Body of pancreas (tissue), 4 donors: ENCODE measurements at regions not wholly inside any gene's neighbourhood (a gene's known extent, or its start where the extent isn't known, plus 50 kb on each side); places are given as distances from the start of the nearest gene placed in this dataset.

Experiments
- ATAC-seq: fragments of 150-250 bp; one replicate; pipeline ENCODE4 v1.9.1; 2016
- DNase-seq, 4 donors: peaks; one replicate each; pipeline ENCODE4 v3.0.0-alpha.2; 2019
- H3K27ac ChIP-seq, 4 donors: fragments of 200-600 bp; sonication (generic); 1 replicate in 3 of 4; 2 replicates in 1 of 4; pipeline versions ENCODE4 v1.5.1 to v1.6.1; 2016 to 2019; ENCODE audit warnings: mild to moderate bottlenecking in 1 of 4, mixed read lengths in 1 of 4, moderate library complexity in 1 of 4
- H3K27me3 ChIP-seq, 2 donors: fragments of 200-600 bp; sonication (generic); one replicate each; pipeline ENCODE4 v1.6.0; 2016; ENCODE audit warnings: mild to moderate bottlenecking in 1 of 2
- H3K36me3 ChIP-seq, 2 donors: fragments of 200-600 bp; sonication (generic); replicated peaks in 1 of 2; 2 replicates each; pipeline ENCODE4 v1.5.1; 2016; ENCODE audit warnings: low read depth in 2 of 2; ENCODE audit not compliant: insufficient read depth in 1 of 2
- H3K4me1 ChIP-seq: fragments of 200-600 bp; sonication (generic); one replicate; pipeline ENCODE4 v1.6.0; 2016
- H3K4me3 ChIP-seq, 2 donors: fragments of 200-600 bp; sonication (generic); 1 replicate in 1 of 2; 2 replicates in 1 of 2; pipeline ENCODE4 v1.5.1; 2016 to 2019
- H3K9me3 ChIP-seq, 3 donors: fragments of 200-600 bp; sonication (generic); 1 replicate in 2 of 3; 2 replicates in 1 of 3; pipeline ENCODE4 v1.5.1; 2016
- CTCF ChIP-seq, 7 experiments: fragments of 450-650 bp in 4 of 7; fragments of 200-600 bp in 3 of 7; sonication (generic) in 3 of 7; IDR thresholded peaks; one replicate each; pipeline ENCODE4 v1.5.1; 2016 to 2019; ENCODE audit warnings: antibody characterized with exemption in 7 of 7
- POLR2A ChIP-seq, 3 donors: fragments of 450-650 bp; IDR thresholded peaks; one replicate each; pipeline ENCODE4 v1.6.1; 2016; ENCODE audit warnings: antibody characterized with exemption in 3 of 3, mild to moderate bottlenecking in 2 of 3
- WGBS, 2 donors: methylation state at CpG; one replicate each; pipeline ENCODE4 v1.1.5; 2017; 5-methylcytosine and 5-hydroxymethylcytosine counted together
- intact Hi-C: fragments of 100-400 bp; cut with DNase I; formaldehyde crosslinking; loops from one replicate; pipeline ENCODE4 v1.15.1; 2023

GRCh38 chr4:112855058-112855457, 194.4 kb upstream of the ANK2 start:
- Histone ChIP-seq H3K27me3 (no peaks in the 10 kb centered on the region), H3K4me1 (no peaks in the 10 kb centered on the region), H3K9me3 (no peaks in the 10 kb centered on the region), H3K36me3 (no peaks in the 10 kb centered on the region), H3K4me3 (no peak overlapping the region), H3K27ac (no peak overlapping the region)
- no peak for TF ChIP-seq CTCF (IDR thresholded peaks at IDR 0.05)
- no peak for TF ChIP-seq POLR2A (IDR thresholded peaks at IDR 0.05)
- DNase-seq (no peak), ATAC-seq (no peak)
- WGBS, 2 donors, result 23 to 26% methylated on average over 3 of the region's 3 CpGs
- intact Hi-C loops, result no loop called here

- intact Hi-C loops, result no loop called here
These were observed 192.0 kb upstream of the ANK2 start for GRCh38 chr4:112857461-112857860.

DNA sequence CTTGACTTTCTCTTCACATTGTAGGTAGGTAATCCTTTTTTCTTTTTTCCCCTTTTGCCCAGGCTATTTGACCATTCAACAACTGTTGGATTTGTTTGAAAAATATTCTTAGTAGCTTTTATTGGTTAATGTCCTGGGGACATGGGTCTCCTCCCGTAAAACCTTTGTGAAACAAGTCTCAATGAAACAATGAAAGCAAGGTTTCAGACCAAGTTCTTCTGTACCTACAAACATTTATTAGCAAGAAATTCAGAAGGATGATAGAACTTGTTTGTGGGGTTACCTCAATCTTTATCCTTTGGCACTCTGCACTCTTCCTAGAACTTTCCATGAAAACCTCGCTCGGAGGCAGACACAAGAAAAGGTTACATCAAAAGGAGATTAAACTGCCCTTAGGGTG, 190.7 kb upstream of the ANK2 start:
- TF ChIP-seq POLR2A (IDR thresholded peaks at IDR 0.05) (no peak), CTCF (IDR thresholded peaks at IDR 0.05) (no peak)
- no peak overlapping the region for H3K27ac ChIP-seq
- no peaks in the 10 kb centered on the region for H3K27me3 ChIP-seq
- intact Hi-C loops, result no loop called here
- no peaks in the 10 kb centered on the region for H3K4me1 ChIP-seq
- H3K36me3 ChIP-seq, result no peaks in the 10 kb centered on the region
- no peak for DNase-seq
- no peak overlapping the region for H3K4me3 ChIP-seq
- WGBS, 2 donors, result 87 to 89% methylated on average over 3 of the region's 3 CpGs
- ATAC-seq, result no peak
- H3K9me3 ChIP-seq, result no peaks in the 10 kb centered on the region

More at GRCh38 chr4:112857461-112857860, 192.0 kb upstream of the ANK2 start:
- no peak overlapping the region for H3K4me3 ChIP-seq
- no peaks in the 10 kb centered on the region for H3K9me3 ChIP-seq
- H3K36me3 ChIP-seq, result no peaks in the 10 kb centered on the region
- 80 to 82% methylated on average over 1 of the region's 1 CpG for WGBS, 2 donors
- DNase-seq (peak in 1 of 4 donors; percentile 3), ATAC-seq (no peak)
- H3K27ac ChIP-seq, result no peak overlapping the region
- TF ChIP-seq CTCF (IDR thresholded peaks at IDR 0.05), result no peak
- TF ChIP-seq POLR2A (IDR thresholded peaks at IDR 0.05), result no peak
- no peaks in the 10 kb centered on the region for H3K4me1 ChIP-seq
- H3K27me3 ChIP-seq, result no peaks in the 10 kb centered on the region

GRCh38 chr4:112859456-112860184, 189.8 kb upstream of the ANK2 start:
- DNase-seq, result no peak
- no peak for ATAC-seq
- Histone ChIP-seq H3K27ac (no peak overlapping the region), H3K36me3 (no peaks in the 10 kb centered on the region), H3K4me3 (no peak overlapping the region), H3K27me3 (no peaks in the 10 kb centered on the region), H3K4me1 (no peaks in the 10 kb centered on the region), H3K9me3 (no peaks in the 10 kb centered on the region)
- intact Hi-C loops, result no loop called here
- TF ChIP-seq POLR2A (IDR thresholded peaks at IDR 0.05) (no peak), CTCF (IDR thresholded peaks at IDR 0.05) (no peak)
- WGBS, 2 donors, result 65 to 67% methylated on average over 2 of the region's 2 CpGs
